B cell (primary cell): ENCODE measurements at regions not wholly inside any gene's neighbourhood (a gene's known extent, or its start where the extent isn't known, plus 50 kb on each side); places are given as distances from the start of the nearest gene placed in this dataset.

ENCODE experiments used
- ATAC-seq: fragments of 200-7000 bp; cut with Tn5 transposase; one replicate; pipeline ENCODE4 v1.10.0; 2021; ENCODE audit warnings: low read depth, mild to moderate bottlenecking, moderate number of reproducible peaks, moderate library complexity
- CTCF ChIA-PET: fragments of 350-600 bp; sonication (Branson Sonifier 250); formaldehyde crosslinking; loops from one replicate; lab custom pipeline; 2021; ENCODE audit warnings: antibody characterized with exemption, inconsistent platforms; lab: Charles Lee
- POLR2A ChIA-PET: fragments of 350-600 bp; sonication (Branson Sonifier 250); formaldehyde crosslinking; loops from one replicate; lab custom pipeline; 2021; ENCODE audit warnings: antibody characterized with exemption; lab: Charles Lee
- DNase-seq: peaks from one replicate; pipeline ENCODE4 v3.0.0; 2013
- H2AFZ ChIP-seq: 2 replicates; pipeline ENCODE4 v1.6.1; 2012; ENCODE audit warnings: mild to moderate bottlenecking, low read depth, low read length; ENCODE audit not compliant: insufficient read depth, poor library complexity, severe bottlenecking
- H3K27ac ChIP-seq, 2 donors: 1 replicate in 1 of 2; 2 replicates in 1 of 2; pipeline ENCODE4 v1.5.1; 2012 to 2013; ENCODE audit warnings: low read length in 2 of 2, mild to moderate bottlenecking in 2 of 2, moderate library complexity in 1 of 2
- H3K27me3 ChIP-seq, 4 experiments: fragments of 200-600 bp in 1 of 4; sonication (generic) in 1 of 4; replicated peaks in 1 of 4; 1 replicate in 2 of 4; 2 replicates in 2 of 4; pipeline versions ENCODE4 v1.6.1 to v1.7.0; 2013 to 2016; ENCODE audit warnings: low read length in 3 of 4, mild to moderate bottlenecking in 2 of 4, mixed read lengths in 1 of 4, moderate library complexity in 1 of 4; ENCODE audit not compliant: insufficient read depth in 4 of 4, control insufficient read depth in 3 of 4; ENCODE audit errors: control extremely low read depth in 1 of 4
- H3K36me3 ChIP-seq, 2 experiments: replicated peaks in 1 of 2; 1 replicate in 1 of 2; 2 replicates in 1 of 2; pipeline versions ENCODE4 v1.6.1 to v1.7.1; 2013; ENCODE audit warnings: low read length in 1 of 2; ENCODE audit not compliant: insufficient read depth in 2 of 2, control insufficient read depth in 1 of 2; ENCODE audit errors: control extremely low read depth in 1 of 2, extremely low read depth in 1 of 2
- H3K4me1 ChIP-seq, 2 donors: fragments of 200-600 bp in 1 of 2; sonication (generic) in 1 of 2; 1 replicate in 1 of 2; 2 replicates in 1 of 2; pipeline versions ENCODE4 v1.5.1 to v1.6.1; 2013 to 2017; ENCODE audit warnings: low read length in 2 of 2; ENCODE audit not compliant: control insufficient read depth in 2 of 2, insufficient read depth in 2 of 2
- H3K4me2 ChIP-seq: replicated peaks from 2 replicates; pipeline ENCODE3; 2012; ENCODE audit warnings: mild to moderate bottlenecking, low read depth, low read length; ENCODE audit not compliant: poor library complexity, severe bottlenecking
- H3K4me3 ChIP-seq, 5 experiments: fragments of 200-600 bp in 1 of 5; sonication (generic) in 1 of 5; 1 replicate in 3 of 5; 2 replicates in 2 of 5; pipeline versions ENCODE4 v1.5.1 to v1.7.0; 2011 to 2016; ENCODE audit warnings: low read length in 4 of 5, mild to moderate bottlenecking in 4 of 5, low read depth in 2 of 5, control low read depth in 1 of 5, moderate library complexity in 1 of 5; ENCODE audit not compliant: insufficient read depth in 1 of 5; ENCODE audit errors: control extremely low read depth in 1 of 5, extremely low read depth in 1 of 5
- H3K79me2 ChIP-seq: fragments of 200-600 bp; sonication (generic); one replicate; pipeline ENCODE4 v1.6.0; 2016; ENCODE audit warnings: low read length; ENCODE audit not compliant: control insufficient read depth, insufficient read depth
- H3K9ac ChIP-seq: fragments of 200-600 bp; sonication (generic); 2 replicates; pipeline ENCODE4 v1.6.1; 2017; ENCODE audit warnings: mild to moderate bottlenecking, low read length, moderate library complexity
- H3K9me3 ChIP-seq, 3 donors: one replicate each; pipeline versions ENCODE4 v1.6.1 to v1.7.1; 2013; ENCODE audit warnings: low read length in 2 of 3; ENCODE audit not compliant: control insufficient read depth in 2 of 3, insufficient read depth in 1 of 3; ENCODE audit errors: control extremely low read depth in 1 of 3
- H4K20me1 ChIP-seq: 2 replicates; pipeline ENCODE4 v1.6.0; 2012; ENCODE audit warnings: mild to moderate bottlenecking, low read length; ENCODE audit not compliant: insufficient read depth, control insufficient read depth, poor library complexity, severe bottlenecking
- H3K27ac Mint-ChIP-seq: one replicate; pipeline ENCODE4 v1.8.0; 2021; ENCODE audit warnings: mixed read lengths
- H3K27me3 Mint-ChIP-seq: one replicate; pipeline ENCODE4 v1.8.0; 2021; ENCODE audit warnings: mixed read lengths
- H3K4me1 Mint-ChIP-seq: one replicate; pipeline ENCODE4 v1.8.0; 2021; ENCODE audit warnings: mixed read lengths
- H3K4me3 Mint-ChIP-seq: one replicate; pipeline ENCODE4 v1.8.0; 2021; ENCODE audit warnings: mixed read lengths
- H3K9me3 Mint-ChIP-seq: one replicate; pipeline ENCODE4 v1.8.0; 2022; ENCODE audit warnings: mixed read lengths; ENCODE audit not compliant: insufficient read depth
- EZH2 ChIP-seq: IDR thresholded peaks from 2 replicates; pipeline ENCODE4 v1.6.1; 2012; ENCODE audit warnings: borderline replicate concordance, low read depth, mild to moderate bottlenecking, moderate library complexity, low read length; ENCODE audit not compliant: insufficient read depth, poor library complexity, severe bottlenecking
- WGBS: methylation state at CpG from one replicate; pipeline ENCODE4 v1.1.5; 2013; ENCODE audit warnings: missing lambda C conversion rate; ENCODE audit not compliant: insufficient coverage; 5-methylcytosine and 5-hydroxymethylcytosine counted together
- intact Hi-C: fragments of 100-400 bp; cut with micrococcal nuclease; formaldehyde crosslinking; loops from one replicate; pipeline ENCODE4 v1.10.0; 2022
- TF ChIP-seq, protein P1 (sequence below): fragments of 200-600 bp; IDR thresholded peaks from one replicate; pipeline ENCODE4 v1.8.0; 2022; ENCODE audit warnings: antibody characterized with exemption, mild to moderate bottlenecking

DNA sequence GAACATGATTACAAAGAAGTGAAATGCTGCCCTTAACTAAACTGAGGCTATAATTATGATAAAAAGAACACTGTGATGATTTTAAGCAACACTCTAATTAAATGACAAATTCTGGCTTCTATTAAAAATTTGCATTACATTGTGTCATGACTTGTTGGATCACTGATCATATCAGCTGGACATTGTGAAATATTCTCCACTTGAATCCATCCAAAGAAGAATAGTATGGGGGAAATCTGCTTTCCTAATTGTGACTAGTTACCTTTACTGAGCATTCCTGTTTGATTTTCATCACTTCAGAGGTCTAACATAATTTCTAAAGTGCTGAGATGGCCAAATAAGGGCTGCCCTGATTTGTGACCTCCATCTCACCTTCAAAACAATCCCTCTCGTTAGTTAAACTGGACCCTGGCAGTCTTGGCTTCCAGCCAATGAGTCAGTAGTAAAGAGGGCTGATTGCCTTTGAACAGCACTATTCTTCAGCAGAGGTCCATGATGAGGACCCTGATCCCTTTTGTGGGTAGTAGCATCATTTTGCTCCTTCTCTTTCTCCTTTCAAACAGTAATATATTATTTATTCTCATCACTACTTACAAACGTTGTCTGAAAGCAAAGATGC lies 53.5 kb upstream of the LEKR1 start:
- Histone ChIP-seq H2AFZ (no peak overlapping the region), H4K20me1 (no peaks in the 10 kb centered on the region), H3K36me3 (no peaks in the 10 kb centered on the region), H3K4me3 (no peak overlapping the region), H3K4me1 (no peaks in the 10 kb centered on the region), H3K9me3 (no peaks in the 10 kb centered on the region), H3K27ac (no peak overlapping the region), H3K27me3 (no peaks in the 10 kb centered on the region), H3K79me2 (no peaks in the 10 kb centered on the region), H3K4me2 (no peak overlapping the region), H3K9ac (no peak overlapping the region)
- DNase-seq (no peak), ATAC-seq (no peak)
- WGBS, result no CpG with 5 or more reads among the region's 2 CpGs
- intact Hi-C loops, result no loop called here
- POLR2A ChIA-PET, result no interaction called here
- no peaks in the 10 kb centered on the region for H3K27me3 Mint-ChIP-seq
- H3K9me3 Mint-ChIP-seq, result no peaks in the 10 kb centered on the region
- CTCF ChIA-PET, result no interaction called here
- H3K27ac Mint-ChIP-seq, result no peak overlapping the region
- no peak for TF ChIP-seq EZH2
- TF ChIP-seq, protein P1, sequence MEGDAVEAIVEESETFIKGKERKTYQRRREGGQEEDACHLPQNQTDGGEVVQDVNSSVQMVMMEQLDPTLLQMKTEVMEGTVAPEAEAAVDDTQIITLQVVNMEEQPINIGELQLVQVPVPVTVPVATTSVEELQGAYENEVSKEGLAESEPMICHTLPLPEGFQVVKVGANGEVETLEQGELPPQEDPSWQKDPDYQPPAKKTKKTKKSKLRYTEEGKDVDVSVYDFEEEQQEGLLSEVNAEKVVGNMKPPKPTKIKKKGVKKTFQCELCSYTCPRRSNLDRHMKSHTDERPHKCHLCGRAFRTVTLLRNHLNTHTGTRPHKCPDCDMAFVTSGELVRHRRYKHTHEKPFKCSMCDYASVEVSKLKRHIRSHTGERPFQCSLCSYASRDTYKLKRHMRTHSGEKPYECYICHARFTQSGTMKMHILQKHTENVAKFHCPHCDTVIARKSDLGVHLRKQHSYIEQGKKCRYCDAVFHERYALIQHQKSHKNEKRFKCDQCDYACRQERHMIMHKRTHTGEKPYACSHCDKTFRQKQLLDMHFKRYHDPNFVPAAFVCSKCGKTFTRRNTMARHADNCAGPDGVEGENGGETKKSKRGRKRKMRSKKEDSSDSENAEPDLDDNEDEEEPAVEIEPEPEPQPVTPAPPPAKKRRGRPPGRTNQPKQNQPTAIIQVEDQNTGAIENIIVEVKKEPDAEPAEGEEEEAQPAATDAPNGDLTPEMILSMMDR, result no peak
- no peak overlapping the region for H3K4me3 Mint-ChIP-seq
- no peaks in the 10 kb centered on the region for H3K4me1 Mint-ChIP-seq

DNA sequence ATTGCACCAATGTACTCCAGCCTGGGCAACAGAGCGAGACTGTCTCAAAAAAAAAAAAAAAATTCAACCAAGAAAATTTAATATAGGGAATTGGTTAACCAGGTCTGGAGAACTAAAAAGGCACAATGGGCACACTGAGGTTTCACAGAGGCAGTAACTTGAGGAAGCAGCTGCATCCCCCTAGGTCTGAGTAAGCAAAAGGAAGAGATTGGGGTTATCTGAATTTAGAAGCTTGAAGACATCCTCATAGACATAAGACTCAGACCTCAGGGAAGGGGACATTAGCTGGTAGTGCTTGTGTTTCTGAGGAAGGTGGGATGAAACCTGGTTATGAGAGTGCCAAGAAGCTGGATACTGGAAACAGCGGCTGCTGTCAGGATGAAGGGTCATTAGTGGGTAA lies 50.1 kb upstream of the LEKR1 start:
- 17% methylated on average over 1 of the region's 2 CpGs for WGBS
- Mint-ChIP-seq H3K4me3 (no peak overlapping the region), H3K27me3 (no peaks in the 10 kb centered on the region), H3K27ac (no peak overlapping the region), H3K4me1 (no peaks in the 10 kb centered on the region), H3K9me3 (no peaks in the 10 kb centered on the region)
- H3K9ac ChIP-seq, result no peak overlapping the region
- TF ChIP-seq, protein P1, result no peak
- TF ChIP-seq EZH2, result no peak
- intact Hi-C loops, result no loop called here
- H3K36me3 ChIP-seq, result no peaks in the 10 kb centered on the region
- H3K9me3 ChIP-seq, result no peaks in the 10 kb centered on the region
- ATAC-seq, result no peak
- no peak overlapping the region for H3K4me3 ChIP-seq
- H3K4me1 ChIP-seq, result no peaks in the 10 kb centered on the region
- H4K20me1 ChIP-seq, result no peaks in the 10 kb centered on the region
- H3K79me2 ChIP-seq, result no peaks in the 10 kb centered on the region
- H3K27ac ChIP-seq, result no peak overlapping the region
- no peaks in the 10 kb centered on the region for H3K27me3 ChIP-seq
- H2AFZ ChIP-seq, result no peak overlapping the region
- POLR2A ChIA-PET, result interaction anchor here (0.7 kb wide), 1 partner anchor 10 kb away, joined by 3 read pairs; no protein-coding TSS in a partner anchor
- DNase-seq, result no peak
- CTCF ChIA-PET, result interaction anchor here (0.7 kb wide), 1 partner anchor 338 kb away, joined by 4 read pairs; no protein-coding TSS in a partner anchor
- no peak overlapping the region for H3K4me2 ChIP-seq
